AG10803 (cell line): ENCODE measurements at regions not wholly inside any gene's neighbourhood (a gene's known extent, or its start where the extent isn't known, plus 50 kb on each side); places are given as distances from the start of the nearest gene placed in this dataset.

Experiments used
- DNase-seq: peaks from one replicate; pipeline ENCODE4 v3.0.0; 2010; ENCODE audit warnings: low read depth
- H3K4me3 ChIP-seq: 2 replicates; pipeline ENCODE4 v1.5.1; 2011; ENCODE audit warnings: mild to moderate bottlenecking, low read length, control low read depth
- CTCF ChIP-seq: conservative IDR thresholded peaks from 2 replicates; pipeline ENCODE4 v1.5.1; 2011; ENCODE audit warnings: mild to moderate bottlenecking, low read length, control low read depth, inconsistent platforms

DNA sequence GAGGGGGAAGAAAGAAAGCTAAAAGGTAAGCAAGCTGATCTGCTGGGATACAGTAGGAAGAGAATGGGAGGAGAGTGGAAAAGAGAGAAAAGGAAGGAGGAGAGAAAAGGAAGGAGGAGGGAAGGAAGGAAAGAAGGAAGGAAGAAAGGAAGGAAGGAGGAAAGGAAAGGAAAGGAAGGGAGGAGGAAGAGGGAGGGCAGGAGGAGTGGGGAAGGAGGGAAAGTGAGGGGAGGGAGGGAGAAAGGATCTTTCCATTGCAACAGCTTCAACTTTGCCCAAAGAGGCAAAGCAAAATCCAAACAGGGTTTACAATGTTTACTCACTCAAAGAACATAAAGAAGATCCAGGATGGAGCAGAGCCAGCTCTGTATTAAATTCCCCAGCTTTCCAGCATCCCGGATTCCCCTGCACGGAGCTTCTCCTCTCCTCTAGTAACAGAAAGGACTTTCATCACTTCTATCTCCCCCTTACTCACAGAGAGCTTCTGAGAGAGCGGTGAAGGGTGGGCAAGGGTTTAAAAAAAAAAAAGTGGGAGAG, 494.2 kb upstream of the PROK2 start:
- no peak overlapping the region for H3K4me3 ChIP-seq
- DNase-seq: no peak
- no peak for TF ChIP-seq CTCF

DNA sequence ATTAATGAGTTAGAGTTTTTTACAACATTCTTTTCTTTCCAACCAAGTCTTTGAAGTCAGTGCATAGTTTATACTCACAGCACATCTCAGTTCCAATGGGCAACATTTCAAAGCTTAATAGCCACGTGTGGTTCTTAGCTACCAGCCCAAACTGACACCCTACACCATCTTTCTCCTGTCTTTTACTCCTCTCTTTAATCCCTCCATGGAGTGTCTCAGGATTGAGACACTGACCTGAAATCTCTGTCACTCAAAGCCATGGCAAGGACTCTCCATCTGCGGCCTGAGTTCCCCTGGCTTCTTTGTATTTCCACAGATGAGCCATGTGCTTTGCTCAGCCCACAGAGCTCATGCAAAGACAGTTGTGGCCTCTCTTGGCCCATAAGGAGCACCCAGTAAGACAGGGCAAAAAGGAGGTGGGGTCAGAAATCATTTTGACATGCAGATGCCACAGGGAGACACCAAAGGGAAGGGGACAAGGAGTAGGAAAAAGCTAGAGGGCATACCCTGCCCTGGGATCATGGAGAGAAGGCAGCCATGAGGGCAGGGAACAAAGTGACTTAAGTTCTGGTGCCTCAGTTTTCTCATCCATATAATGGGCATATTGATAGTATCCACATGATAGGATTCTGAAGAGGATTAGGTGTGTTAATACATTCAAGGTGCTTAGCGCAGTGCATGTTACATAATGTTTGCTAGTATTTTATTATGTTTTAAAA, 493.6 kb upstream of the PROK2 start:
- no peak for DNase-seq
- TF ChIP-seq CTCF: no peak
- H3K4me3 ChIP-seq: no peak overlapping the region

DNA sequence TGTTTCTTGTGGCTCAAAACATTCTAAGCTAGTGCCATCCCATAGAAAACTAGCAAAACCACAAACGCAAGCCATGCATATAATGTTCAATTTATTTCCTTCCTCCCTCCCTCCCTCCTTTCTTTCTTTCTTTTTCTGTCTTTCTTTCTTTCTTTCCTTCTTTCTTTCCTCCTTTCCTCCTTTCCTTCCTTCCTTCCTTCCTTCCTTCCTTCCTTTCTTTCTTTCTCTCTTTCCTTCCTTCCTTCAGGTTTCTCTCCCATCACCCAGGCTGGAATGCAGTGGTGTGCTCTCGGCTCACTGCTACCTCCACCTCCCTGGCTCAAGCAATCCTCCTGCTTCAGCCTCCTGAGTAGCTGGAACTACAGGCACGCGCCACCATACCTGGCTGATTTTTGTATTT, 492.8 kb upstream of the PROK2 start:
- TF ChIP-seq CTCF: no peak
- no peak overlapping the region for H3K4me3 ChIP-seq
- no peak for DNase-seq

GRCh38 chr3:72276806-72277205, 491.9 kb upstream of the PROK2 start:
- no peak overlapping the region for H3K4me3 ChIP-seq
- no peak for TF ChIP-seq CTCF
- DNase-seq: no peak

DNA sequence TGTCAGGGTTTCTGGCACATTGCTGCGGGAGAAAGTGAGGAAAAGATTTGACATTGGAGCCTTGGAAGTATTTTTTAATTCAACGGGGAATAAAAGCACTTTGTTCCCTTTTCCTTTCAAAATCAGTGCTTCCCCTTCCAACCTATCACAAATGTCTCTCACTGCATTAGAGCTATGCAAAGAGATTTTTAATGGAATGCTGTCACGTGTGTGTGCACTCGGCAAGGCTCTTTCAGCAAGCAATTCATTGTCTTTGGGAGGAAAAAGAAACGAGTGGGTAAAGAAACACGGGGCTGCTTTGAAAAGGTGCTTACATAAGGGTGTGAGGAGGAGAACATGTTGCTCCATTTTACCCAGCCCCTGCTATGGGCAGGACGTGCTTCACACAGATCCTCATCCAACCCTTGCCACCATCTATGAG, 490.4 kb upstream of the PROK2 start:
- TF ChIP-seq CTCF: no peak
- no peak overlapping the region for H3K4me3 ChIP-seq
- no peak for DNase-seq

GRCh38 chr3:72274493-72275330, 489.8 kb upstream of the PROK2 start:
- peak; percentile 93 for DNase-seq
- no peak for TF ChIP-seq CTCF
- no peak overlapping the region; the same call in 1 of the 2 replicates for H3K4me3 ChIP-seq

- TF ChIP-seq CTCF: no peak
- H3K4me3 ChIP-seq: no peak overlapping the region
- DNase-seq: peak; percentile 97
These were observed 488.7 kb upstream of the PROK2 start for GRCh38 chr3:72273615-72274014.
